Colonic mucosa (tissue), 4 donors: ENCODE measurements at regions not wholly inside any gene's neighbourhood (a gene's known extent, or its start where the extent isn't known, plus 50 kb on each side); places are given as distances from the start of the nearest gene placed in this dataset.

Source experiments
- DNase-seq: peaks from one replicate; pipeline ENCODE4 v3.0.0-alpha.2; 2020
- H3K27ac ChIP-seq: fragments of 200-600 bp; one replicate; pipeline ENCODE4 v1.8.0; 2021
- H3K27me3 ChIP-seq: fragments of 200-600 bp; one replicate; pipeline ENCODE4 v1.8.0; 2021
- H3K36me3 ChIP-seq: fragments of 200-600 bp; one replicate; pipeline ENCODE4 v1.8.0; 2021
- H3K4me1 ChIP-seq: fragments of 200-600 bp; one replicate; pipeline ENCODE4 v1.8.0; 2021; ENCODE audit warnings: mild to moderate bottlenecking
- H3K4me3 ChIP-seq: fragments of 200-600 bp; one replicate; pipeline ENCODE4 v1.8.0; 2021
- H3K9ac ChIP-seq, 2 donors: one replicate each; pipeline ENCODE4 v1.7.0; 2013; ENCODE audit warnings: control low read depth in 2 of 2, low read depth in 2 of 2, low read length in 2 of 2
- H3K9me3 ChIP-seq: fragments of 200-600 bp; one replicate; pipeline ENCODE4 v1.8.0; 2021
- CTCF ChIP-seq: fragments of 200-600 bp; IDR thresholded peaks from one replicate; pipeline ENCODE4 v1.8.0; 2022; ENCODE audit warnings: antibody characterized with exemption, mild to moderate bottlenecking
- intact Hi-C: fragments of 100-400 bp; cut with DNase I; formaldehyde crosslinking; loops from one replicate; pipeline ENCODE4 v1.14.1; 2022
- donor health status: healthy.
- donor health status: DM: no; HTN: no; CAD: no.
- donor health status: DM: no; HTN: no; CAD: no.

GRCh38 chr6:40898073-40898472 is 140.9 kb downstream of the UNC5CL start:
- intact Hi-C loops = loop anchor here (5.0 kb wide), 2 partner anchors 129 to 169 kb away; no protein-coding TSS in a partner anchor
- no peak for DNase-seq
- Histone ChIP-seq H3K4me1 (no peaks in the 10 kb centered on the region), H3K9ac (no peak overlapping the region), H3K36me3 (no peaks in the 10 kb centered on the region), H3K9me3 (no peaks in the 10 kb centered on the region), H3K27me3 (no peaks in the 10 kb centered on the region), H3K27ac (no peak overlapping the region), H3K4me3 (no peak overlapping the region)
- TF ChIP-seq CTCF = no peak

- intact Hi-C loops = loop anchor here (5.0 kb wide), 2 partner anchors 130 to 170 kb away; no protein-coding TSS in a partner anchor
- H3K27me3 ChIP-seq = no peaks in the 10 kb centered on the region
- no peak overlapping the region for H3K9ac ChIP-seq
Measured at GRCh38 chr6:40897390-40898003, 141.5 kb downstream of the UNC5CL start.

GRCh38 chr6:40896696-40897095 is 142.3 kb downstream of the UNC5CL start:
- no peaks in the 10 kb centered on the region for H3K9me3 ChIP-seq
- DNase-seq = no peak
- H3K4me1 ChIP-seq = no peaks in the 10 kb centered on the region
- no peak overlapping the region for H3K27ac ChIP-seq
- H3K9ac ChIP-seq = no peak overlapping the region
- no peak for TF ChIP-seq CTCF
- H3K36me3 ChIP-seq = no peaks in the 10 kb centered on the region
- H3K4me3 ChIP-seq = no peak overlapping the region
- no peaks in the 10 kb centered on the region for H3K27me3 ChIP-seq
- intact Hi-C loops = loop anchor here (5.0 kb wide), 2 partner anchors 131 to 171 kb away; no protein-coding TSS in a partner anchor

More at GRCh38 chr6:40897390-40898003, 141.5 kb downstream of the UNC5CL start:
- Histone ChIP-seq H3K9me3 (no peaks in the 10 kb centered on the region), H3K4me3 (no peak overlapping the region), H3K36me3 (no peaks in the 10 kb centered on the region), H3K4me1 (no peaks in the 10 kb centered on the region), H3K27ac (no peak overlapping the region)
- TF ChIP-seq CTCF = no peak
- DNase-seq = no peak

- intact Hi-C loops = loop anchor here (5.0 kb wide), 2 partner anchors 132 to 172 kb away; no protein-coding TSS in a partner anchor
- TF ChIP-seq CTCF = peak; percentile 58
Measured at GRCh38 chr6:40894962-40895799, 143.8 kb downstream of the UNC5CL start.

GRCh38 chr6:40893021-40893420 is 146.0 kb downstream of the UNC5CL start:
- Histone ChIP-seq H3K27ac (no peak overlapping the region), H3K27me3 (no peaks in the 10 kb centered on the region), H3K36me3 (no peaks in the 10 kb centered on the region), H3K4me3 (no peak overlapping the region), H3K9me3 (no peaks in the 10 kb centered on the region), H3K9ac (no peak overlapping the region), H3K4me1 (no peaks in the 10 kb centered on the region)
- no peak for TF ChIP-seq CTCF
- no peak for DNase-seq
- intact Hi-C loops = no loop called here

More at GRCh38 chr6:40894962-40895799, 143.8 kb downstream of the UNC5CL start:
- no peaks in the 10 kb centered on the region for H3K4me1 ChIP-seq
- no peaks in the 10 kb centered on the region for H3K9me3 ChIP-seq
- no peaks in the 10 kb centered on the region for H3K36me3 ChIP-seq
- H3K27ac ChIP-seq = no peak overlapping the region
- no peak overlapping the region for H3K4me3 ChIP-seq
- H3K27me3 ChIP-seq = no peaks in the 10 kb centered on the region
- peak; percentile 63 for DNase-seq
- H3K9ac ChIP-seq = no peak overlapping the region
